SIG-M5 treated with dmso at 0.1 percent for 504 hours (cell line): ENCODE measurements at regions not wholly inside any gene's neighbourhood (a gene's known extent, or its start where the extent isn't known, plus 50 kb on each side); places are given as distances from the start of the nearest gene placed in this dataset.

ENCODE experiments used
- DNase-seq: peaks from one replicate; lab custom pipeline; 2025; ENCODE audit not compliant: unreplicated experiment; lab: John Stamatoyannopoulos, UW

GRCh38 chr10:62885684-62886461, 69.7 kb upstream of the EGR2 start:
- no peak for DNase-seq

GRCh38 chr10:62880162-62880561, 64.0 kb upstream of the EGR2 start:
- no peak for DNase-seq

GRCh38 chr10:62873866-62874265, 57.7 kb upstream of the EGR2 start:
- DNase-seq, result no peak

GRCh38 chr10:62870866-62871265, 54.7 kb upstream of the EGR2 start:
- DNase-seq, result no peak

GRCh38 chr10:62869958-62870357, 53.8 kb upstream of the EGR2 start:
- DNase-seq, result no peak

- DNase-seq, result no peak
Measured at GRCh38 chr10:62866941-62867340, 50.8 kb upstream of the EGR2 start.

GRCh38 chr10:62866451-62866850, 50.3 kb upstream of the EGR2 start:
- DNase-seq, result no peak
